LoVo (cell line): ENCODE measurements at regions not wholly inside any gene's neighbourhood (a gene's known extent, or its start where the extent isn't known, plus 50 kb on each side); places are given as distances from the start of the nearest gene placed in this dataset.

Experiments
- DNase-seq: peaks from one replicate; pipeline ENCODE4 v3.0.0-alpha.2; 2016; ENCODE audit warnings: low spot score

GRCh38 chr2:221818616-221819320 lies 246.7 kb upstream of the EPHA4 start:
- no peak for DNase-seq

GRCh38 chr2:221817878-221818277 lies 245.8 kb upstream of the EPHA4 start:
- DNase-seq: no peak

- DNase-seq: peak; percentile 5
Measured at GRCh38 chr2:221817052-221817451, 244.9 kb upstream of the EPHA4 start.

GRCh38 chr2:221816566-221816965 lies 244.5 kb upstream of the EPHA4 start:
- no peak for DNase-seq

- DNase-seq: no peak
Measured at GRCh38 chr2:221810650-221811049, 238.5 kb upstream of the EPHA4 start.

- DNase-seq: no peak
Measured at GRCh38 chr2:221810245-221810644, 238.1 kb upstream of the EPHA4 start.

GRCh38 chr2:221808488-221808887 lies 236.4 kb upstream of the EPHA4 start:
- no peak for DNase-seq

GRCh38 chr2:221807706-221808105 lies 235.6 kb upstream of the EPHA4 start:
- no peak for DNase-seq

- DNase-seq: no peak
Measured at GRCh38 chr2:221802089-221802488, 230.0 kb upstream of the EPHA4 start.

GRCh38 chr2:221792971-221793521 lies 220.9 kb upstream of the EPHA4 start:
- DNase-seq: no peak

GRCh38 chr2:221791844-221792243 lies 219.7 kb upstream of the EPHA4 start:
- no peak for DNase-seq

- no peak for DNase-seq
Measured at GRCh38 chr2:221787561-221787960, 215.5 kb upstream of the EPHA4 start.

GRCh38 chr2:221786297-221786926 lies 214.3 kb upstream of the EPHA4 start:
- no peak for DNase-seq

- DNase-seq: no peak
Measured at GRCh38 chr2:221780281-221780688, 208.2 kb upstream of the EPHA4 start.

GRCh38 chr2:221779614-221780067 lies 207.5 kb upstream of the EPHA4 start:
- DNase-seq: no peak

GRCh38 chr2:221778025-221778424 lies 205.9 kb upstream of the EPHA4 start:
- DNase-seq: no peak

GRCh38 chr2:221777119-221777518 lies 205.0 kb upstream of the EPHA4 start:
- DNase-seq: no peak

GRCh38 chr2:221775096-221775495 lies 203.0 kb upstream of the EPHA4 start:
- DNase-seq: no peak

GRCh38 chr2:221774136-221774535 lies 202.0 kb upstream of the EPHA4 start:
- no peak for DNase-seq

GRCh38 chr2:221771297-221771696 lies 199.2 kb upstream of the EPHA4 start:
- no peak for DNase-seq

GRCh38 chr2:221767106-221768012 lies 195.3 kb upstream of the EPHA4 start:
- DNase-seq: no peak

GRCh38 chr2:221762496-221762895 lies 190.4 kb upstream of the EPHA4 start:
- no peak for DNase-seq
